HG03095 (cell line): ENCODE measurements at regions not wholly inside any gene's neighbourhood (a gene's known extent, or its start where the extent isn't known, plus 50 kb on each side); places are given as distances from the start of the nearest gene placed in this dataset.
"Not testable (repeated sequence)": the region's sequence is repeated elsewhere in the genome, so short reads cannot be mapped to it uniquely, and the experiment has no call there.

Experiments
- ATAC-seq: cut with Tn5 transposase; IDR thresholded peaks from one replicate; pipeline ENCODE4 v1.9.1; 2021; ENCODE audit warnings: moderate library complexity; ENCODE audit not compliant: unreplicated experiment

DNA sequence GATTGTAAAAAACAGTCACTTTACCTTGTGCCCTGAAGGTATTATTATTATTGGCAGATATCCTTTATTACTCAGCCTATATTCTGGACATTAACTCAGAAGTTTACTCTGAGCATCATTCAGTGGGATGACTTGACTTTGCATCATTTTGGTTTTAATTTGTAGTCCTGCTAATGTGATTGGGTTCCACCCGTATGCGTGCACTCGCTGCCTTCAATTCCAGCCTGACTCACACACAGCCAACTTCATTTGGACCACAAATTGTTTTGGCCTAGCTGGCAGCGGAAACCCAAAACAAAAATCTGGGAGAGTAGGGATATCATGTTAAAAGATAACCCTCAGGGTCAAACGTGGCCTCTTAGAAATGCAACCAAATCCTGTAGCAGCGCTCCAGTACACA is 704.4 kb upstream of the SLC35B3 start:
- ATAC-seq, result no peak

DNA sequence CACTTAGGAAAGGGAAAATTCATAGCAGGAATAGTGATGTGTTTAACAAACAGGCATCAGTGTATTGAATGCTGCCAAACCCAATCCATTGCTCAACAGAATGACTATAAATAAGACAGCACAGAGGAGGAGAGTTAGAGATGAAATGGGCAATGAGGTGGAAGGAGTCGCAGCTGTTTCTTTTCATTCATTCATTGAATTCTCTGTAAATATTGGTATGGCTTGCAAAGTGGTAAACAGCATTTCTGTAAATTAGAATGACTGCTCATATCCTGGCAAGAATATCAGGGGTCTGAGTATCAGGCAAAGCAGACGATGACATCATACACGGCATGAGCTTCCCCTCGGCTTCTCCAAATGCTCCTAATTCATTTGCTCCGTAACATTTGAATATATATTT is 703.6 kb upstream of the SLC35B3 start:
- no peak for ATAC-seq

DNA sequence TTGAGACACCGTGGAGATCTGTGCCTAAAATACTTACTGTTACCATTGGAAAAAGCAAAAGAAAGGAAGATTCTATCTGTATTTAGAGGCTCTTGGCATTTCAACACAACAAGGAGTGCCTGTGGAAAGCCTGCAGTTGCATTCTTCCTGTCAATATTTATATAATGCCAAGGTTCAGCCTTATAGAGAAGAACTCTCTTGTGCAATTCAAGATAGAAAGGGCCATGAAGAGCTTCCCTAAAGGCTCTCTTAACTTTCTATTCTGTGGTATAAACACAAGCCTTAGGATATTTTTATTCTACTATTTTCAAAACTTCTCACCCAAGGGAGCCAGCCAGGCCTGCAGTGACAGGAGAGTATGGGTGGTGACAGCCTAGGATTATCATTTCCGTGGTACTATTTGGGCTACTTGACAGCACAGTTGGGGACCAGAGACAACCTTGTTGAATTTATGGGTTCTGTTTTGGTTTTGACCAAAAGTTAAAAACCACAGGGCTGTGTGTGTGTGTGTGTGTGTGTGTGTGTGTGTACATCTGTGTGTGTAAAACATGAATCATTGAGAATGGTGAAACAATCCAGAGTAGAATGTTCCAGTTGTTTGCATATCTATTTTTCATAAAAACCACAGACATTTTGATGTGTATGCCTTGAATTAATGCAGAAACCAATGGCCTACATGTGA is 700.9 kb upstream of the SLC35B3 start:
- no peak for ATAC-seq

DNA sequence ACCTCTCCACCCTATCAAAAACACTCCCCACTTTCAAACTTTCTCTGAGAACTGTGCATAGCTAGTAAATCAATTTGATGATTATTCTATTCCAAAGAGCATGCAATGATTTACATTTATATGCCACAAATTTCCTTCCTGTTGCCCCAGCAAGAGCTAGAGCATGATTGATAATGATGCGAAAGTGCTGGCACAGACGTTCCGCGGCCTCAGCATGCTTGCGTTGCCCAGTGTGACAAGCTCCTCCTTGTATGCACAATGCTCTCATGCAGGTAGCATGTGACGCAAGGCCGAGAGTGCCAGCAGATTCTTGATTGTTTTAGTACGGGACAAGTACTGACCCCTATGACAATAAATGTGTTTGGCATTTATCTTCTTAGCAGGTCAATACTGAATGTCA is 696.3 kb upstream of the SLC35B3 start:
- no peak for ATAC-seq

DNA sequence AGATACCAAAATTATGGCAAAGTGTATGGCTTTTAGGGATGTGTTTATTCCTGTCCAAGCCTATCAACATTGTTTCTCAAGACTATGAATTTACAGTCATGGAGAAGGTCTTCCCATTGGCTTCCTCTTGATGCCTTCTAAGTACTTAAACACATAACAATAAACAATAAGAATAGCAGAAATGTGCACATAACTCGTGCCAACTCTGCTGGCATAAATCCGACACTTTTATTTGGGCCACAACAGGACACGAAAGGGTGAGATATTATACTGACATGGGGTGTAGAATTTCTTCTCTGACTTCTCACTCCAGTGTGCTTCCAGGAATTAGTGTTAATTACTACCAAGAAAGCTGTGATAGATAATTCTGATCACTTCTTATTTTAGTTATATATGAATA is 695.9 kb upstream of the SLC35B3 start:
- no peak for ATAC-seq

DNA sequence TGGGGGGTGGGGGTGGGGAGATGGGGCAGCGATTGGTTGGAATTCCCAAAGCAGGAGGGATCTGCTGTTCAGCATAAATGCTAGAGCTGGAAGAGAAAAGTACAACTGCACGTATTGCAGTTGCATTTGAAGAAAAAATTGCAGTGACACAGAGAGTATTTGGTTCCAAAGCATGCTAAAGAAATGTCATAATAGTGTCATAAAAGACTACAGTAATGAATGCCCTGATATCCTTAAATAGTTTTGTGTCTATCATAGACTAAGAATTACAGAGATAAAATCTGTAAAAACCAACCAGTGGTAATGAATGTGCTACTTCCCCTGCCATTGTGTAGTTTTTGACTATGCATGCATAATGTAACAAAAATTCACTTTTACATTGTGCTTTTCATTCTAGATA is 693.6 kb upstream of the SLC35B3 start:
- no peak for ATAC-seq

DNA sequence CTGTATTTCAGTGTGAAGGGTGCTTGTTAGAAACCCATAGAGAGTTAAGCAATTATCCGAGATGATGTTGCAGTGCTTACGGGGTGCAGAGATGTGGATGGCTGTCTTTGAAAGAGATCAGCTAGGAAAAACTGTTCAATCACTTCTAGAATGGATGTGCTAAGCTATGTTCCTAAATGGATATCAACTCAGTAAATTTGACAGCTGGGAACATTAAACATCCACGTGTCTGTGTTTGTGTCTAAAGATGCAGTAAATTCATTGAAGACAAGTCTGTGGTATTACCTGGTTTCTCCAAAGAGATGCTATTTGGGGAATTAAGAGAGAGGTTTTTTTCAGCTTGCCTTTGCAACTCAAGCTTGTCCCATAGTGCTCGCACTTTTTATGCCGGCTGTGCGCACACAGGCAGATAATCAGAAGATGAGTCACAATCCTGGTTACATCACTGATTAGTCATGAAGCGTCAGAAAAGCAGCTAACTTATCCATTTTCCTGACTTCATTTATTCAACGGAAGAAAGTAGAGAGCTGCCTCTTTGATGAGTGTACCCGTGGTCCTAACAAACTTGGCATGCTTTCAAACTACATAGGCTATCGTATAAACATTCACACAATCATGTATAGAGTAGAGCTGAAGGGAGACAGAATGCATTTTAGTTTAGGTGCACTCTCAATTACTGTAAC is 691.7 kb upstream of the SLC35B3 start:
- ATAC-seq, result no peak

DNA sequence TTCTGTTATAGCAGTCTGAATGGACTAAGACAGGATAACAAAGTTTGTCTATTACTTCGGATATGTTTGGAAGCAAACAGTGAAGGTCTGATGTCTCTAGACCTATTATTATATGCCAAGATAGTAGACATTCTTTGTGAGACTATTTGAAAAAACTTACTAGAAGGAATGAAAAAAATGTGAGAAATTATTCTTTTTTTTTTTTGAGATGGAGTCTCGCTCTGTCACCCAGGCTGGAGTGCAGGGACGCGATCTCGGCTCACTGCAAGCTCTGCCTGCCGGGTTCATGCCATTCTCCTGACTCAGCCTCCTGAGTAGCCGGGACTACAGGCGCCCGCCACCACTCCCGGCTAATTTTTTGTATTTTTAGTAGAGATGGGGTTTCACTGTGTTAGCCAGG is 690.7 kb upstream of the SLC35B3 start:
- ATAC-seq, result not testable (repeated sequence)

DNA sequence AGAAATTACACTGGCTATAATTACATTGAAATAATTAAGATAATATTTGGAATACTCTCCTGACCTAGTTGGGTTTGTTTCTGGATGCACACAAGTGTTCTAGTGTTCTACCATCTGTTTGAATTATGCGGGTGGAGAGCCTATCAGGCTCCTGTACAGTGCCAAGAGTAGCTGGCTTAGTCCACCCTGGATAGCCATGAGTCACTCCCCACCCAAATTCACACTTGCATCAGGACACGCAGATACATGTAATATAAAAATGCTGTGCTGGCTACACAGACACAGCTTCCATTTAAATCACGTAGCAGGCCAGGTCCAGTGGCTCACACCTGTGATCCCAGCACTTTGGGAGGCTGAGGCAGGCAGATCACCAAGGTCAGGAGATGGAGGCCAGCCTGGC is 686.2 kb upstream of the SLC35B3 start:
- ATAC-seq, result no peak

DNA sequence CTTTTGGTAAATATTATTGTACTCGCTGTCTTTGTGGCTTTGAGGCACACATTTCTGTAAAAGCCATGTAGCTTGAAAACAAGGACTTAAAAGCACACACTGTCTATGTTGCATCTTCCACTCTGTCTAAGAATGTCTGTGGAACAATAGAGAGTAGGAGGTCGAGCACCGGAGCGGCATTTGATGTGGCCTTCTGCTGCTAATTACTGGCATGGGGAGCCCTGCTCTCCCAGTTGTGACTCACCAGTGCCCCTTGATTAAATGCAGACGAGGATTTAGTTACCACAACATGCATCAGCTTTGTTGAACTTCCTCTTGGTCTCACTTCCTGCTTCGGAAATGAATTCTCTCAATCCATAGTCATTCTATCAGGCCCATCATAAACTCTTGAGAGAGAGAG is 680.7 kb upstream of the SLC35B3 start:
- no peak for ATAC-seq

DNA sequence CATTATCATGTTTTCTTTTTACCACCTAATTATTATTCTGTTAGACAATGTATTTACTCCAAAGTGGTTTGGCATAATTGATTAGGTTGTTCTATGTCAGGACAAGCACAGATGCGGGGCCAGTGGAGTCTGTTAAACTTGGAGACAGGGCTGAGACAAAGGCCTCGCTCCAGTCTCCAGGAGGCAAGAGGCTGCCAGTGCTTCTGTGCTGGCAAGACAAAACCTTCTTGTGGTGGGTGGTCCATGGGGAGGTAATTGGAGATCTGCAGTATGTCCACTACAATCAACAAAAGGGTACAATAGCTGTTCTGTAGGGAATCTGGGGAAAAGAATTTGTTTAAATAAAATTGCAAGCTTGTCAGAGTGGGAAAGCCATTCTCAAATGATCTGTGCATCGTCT is 677.2 kb upstream of the SLC35B3 start:
- no peak for ATAC-seq

DNA sequence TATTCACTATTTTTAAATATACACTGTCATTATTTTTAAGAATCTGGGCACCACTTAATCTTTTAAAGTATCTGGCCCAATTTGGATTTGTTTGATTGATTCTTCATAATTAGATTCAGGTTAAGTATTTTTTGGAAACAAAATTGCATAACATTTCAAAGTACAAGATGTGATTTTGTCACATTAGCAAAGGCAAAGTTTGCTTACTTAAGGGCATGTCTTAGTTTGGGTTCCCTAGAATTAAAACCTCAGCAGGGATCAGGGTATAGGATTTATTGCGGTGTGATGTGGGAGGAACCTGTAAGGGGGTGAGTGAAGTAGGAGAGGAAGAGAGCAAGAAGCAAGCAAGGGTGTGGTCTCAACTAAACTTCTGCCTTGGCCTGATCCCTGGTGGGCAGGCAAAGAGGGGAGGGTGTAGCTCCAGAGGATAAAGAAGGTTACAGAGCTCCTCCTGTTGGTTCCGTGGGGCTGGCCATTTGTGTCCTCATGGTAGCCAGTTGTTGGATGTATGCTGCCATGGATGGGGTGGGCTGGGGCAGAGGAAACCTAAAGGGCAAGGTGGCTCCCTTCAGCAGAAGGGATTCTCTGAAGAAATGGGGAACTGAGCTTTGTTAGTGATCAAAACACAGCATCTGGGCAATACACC is 668.7 kb upstream of the SLC35B3 start:
- ATAC-seq, result no peak

DNA sequence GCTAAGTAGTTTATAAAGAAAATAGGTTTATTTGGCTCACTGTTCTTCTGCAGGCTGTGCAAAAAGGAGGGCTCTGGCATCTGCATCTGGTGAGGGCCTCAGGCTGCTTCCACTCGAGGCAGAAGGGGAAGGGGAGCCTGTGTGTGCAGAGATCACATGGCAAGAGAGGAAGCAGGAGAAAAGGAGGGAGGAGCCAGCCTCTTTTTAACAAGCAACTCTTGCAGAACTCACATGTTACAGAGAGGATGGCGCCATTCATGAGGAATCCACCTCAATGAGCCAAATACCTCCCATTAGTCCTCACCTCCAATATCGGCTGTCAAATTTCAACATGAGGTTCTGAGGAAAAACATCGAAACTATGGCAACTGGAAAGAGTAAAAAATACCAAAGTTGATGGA is 666.6 kb upstream of the SLC35B3 start:
- no peak for ATAC-seq

DNA sequence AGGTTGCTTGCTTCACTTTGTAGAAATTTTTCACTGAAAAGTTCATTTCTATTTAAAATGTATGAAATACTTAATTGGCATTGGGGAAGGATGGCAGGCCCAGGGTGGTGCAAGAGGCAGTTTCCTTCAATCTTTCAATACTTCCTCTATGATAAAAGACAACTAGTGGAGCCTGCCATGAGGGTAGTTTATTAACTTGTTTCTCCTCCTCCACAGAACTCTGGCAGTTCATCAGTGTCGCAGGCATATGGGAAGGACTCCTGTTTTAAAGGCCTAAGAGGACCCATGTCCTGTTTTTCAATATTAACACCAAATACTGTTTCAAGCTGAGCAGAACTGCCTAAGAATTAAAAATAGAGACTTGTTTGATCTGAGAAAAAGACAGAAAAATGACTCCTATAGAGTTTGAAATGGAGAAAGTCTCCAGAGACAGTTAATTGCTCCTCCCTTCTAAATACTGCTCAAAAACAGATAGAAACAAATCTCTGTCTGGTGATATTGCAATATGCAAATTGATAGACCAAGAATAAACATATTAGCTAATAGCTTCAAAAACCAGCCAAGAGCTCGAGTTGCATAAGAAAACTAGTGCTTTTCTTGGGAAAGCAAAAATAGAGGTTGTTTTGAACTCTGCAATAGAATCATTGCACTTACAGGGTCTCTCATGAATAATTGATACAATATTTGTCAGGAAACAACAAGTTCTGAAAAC is 665.7 kb upstream of the SLC35B3 start:
- no peak for ATAC-seq

DNA sequence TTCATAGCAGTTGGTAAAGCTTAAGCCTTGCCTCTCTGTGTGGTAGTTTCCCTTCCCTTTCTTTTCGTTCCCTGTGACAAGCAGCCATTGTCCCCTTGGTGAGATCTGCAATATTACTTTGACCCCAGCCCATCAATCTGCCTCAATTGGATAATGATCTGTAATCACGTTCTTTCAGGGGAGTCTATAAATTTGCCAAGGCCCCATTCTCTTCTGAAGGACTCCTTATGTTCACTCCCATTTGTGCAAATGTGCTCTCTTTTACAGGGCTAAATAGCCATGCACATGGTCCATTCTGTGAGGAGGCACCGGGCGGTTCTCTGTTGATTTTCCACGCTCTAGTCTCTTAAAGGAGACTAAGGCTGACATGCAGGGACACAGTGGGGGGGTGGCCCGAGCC is 660.4 kb upstream of the SLC35B3 start:
- ATAC-seq, result no peak

DNA sequence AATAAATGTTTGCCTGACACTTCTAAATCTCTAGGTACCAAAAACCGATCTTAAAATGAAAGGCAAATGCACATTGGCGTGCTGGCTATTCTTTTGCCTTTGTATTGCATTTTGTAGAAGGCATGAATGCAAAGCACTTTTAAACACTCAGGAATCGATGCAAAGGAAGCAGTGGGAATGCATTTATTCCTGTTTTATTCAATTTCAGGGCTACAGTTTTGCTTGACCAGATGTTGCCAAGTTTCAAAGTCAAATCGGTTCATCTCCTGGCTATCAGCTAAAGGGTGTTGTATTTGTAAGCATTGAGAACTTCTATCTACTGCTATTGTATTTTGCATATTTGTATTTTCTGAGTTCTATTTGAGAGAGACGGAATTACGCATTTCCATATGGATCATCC is 659.8 kb upstream of the SLC35B3 start:
- ATAC-seq, result no peak

DNA sequence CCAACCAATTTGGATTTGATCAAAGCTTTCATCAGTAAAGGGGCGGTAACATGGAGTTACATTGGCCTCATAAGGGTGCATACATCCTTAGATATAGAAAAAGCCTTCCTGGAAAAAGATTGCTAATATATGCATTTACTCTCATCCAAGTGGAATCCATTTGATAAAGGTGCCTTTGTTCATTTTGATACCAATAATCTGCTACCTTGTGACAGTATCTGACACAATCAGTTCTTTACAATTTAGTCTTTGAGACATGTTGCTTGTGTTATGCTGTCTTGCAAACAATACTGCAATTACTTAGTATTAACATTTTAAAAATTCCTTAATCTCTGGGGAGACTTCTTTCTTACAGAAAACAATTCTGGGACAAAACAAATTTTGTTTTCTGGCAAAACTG is 654.4 kb upstream of the SLC35B3 start:
- no peak for ATAC-seq

DNA sequence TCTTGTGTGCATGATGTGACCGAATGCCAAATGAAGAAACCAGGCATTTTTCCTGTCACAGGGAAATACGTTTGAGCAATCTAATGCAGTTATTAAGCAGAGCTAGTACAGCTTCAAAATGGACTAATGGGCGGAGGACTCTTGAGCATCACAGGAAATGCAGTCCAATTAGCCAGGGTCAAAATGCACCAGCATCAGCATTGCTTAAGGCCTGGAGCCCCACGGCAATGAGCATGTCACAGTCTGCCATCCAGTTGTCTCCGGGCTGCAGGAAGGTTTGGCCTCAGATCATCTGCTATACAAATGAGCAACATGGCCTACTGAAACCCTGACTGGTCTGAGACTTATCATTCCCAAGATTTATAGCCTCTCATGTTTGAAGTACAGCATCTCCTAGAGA is 652.1 kb upstream of the SLC35B3 start:
- no peak for ATAC-seq

DNA sequence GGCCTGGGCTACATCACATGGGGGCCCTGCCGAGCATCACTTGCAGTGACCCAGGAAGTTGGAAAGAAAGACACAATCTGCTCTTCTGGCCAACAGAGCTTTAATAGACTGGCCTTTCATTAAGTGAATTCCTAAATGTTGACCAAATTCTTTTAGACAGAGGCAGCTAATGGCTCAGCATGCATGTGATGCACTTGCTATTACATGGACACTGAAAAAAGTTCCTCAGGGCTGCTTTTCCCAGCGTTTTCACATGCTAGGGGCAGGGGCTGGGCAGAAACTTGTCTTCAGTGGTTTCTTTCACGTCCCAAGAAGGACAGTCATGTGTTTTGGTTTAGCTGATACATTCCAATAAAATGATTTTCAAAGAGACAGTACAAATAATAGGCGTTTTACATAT is 651.0 kb upstream of the SLC35B3 start:
- ATAC-seq, result no peak

DNA sequence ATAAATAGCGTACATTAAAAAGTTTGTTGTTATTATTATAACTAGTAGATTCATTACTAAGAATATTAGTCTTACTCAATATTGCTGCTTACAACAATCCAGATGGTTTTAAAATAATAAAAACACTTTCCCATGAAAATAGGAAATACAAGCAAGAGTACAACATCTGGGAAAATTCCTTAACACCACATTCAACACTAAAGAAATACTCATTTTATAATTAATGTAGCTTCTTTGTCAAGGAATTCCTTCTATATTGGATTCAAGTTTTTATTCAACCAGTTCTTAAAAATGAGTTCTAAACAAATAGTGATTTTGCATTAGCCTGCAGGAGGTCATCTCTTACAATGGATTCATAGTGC is 650.3 kb upstream of the SLC35B3 start:
- no peak for ATAC-seq

DNA sequence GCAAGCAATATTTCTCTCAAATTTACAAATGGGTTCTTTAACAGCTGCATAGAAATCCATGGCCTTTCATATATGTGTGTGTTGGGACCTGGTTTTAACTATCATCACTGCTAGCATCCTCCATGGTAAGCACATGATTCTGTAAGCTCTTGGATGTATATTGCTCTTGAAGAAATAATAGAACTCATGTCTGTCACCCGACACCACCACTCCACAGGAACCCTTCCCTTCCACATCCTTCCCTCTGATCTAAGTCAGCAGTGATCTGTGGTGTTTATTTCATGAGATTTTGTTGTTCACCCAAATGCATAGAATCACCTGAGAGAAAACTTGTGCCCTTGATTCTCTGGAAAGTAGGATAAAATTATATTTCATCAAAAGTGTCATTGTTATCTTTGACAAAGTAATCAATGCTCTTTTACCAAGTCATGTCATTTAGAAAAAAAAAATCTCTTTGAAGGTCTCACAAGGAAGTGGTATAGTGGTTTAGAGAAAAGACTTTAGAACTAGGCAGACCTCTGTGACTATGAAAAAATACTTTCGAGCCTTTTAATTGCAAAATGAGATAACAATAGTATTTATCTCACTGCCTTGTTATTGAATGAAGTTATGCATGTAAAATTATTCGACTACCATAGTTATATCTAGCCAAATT is 649.8 kb upstream of the SLC35B3 start:
- ATAC-seq, result no peak
